ENCODE measurements at regions not wholly inside any gene's neighbourhood (a gene's known extent, or its start where the extent isn't known, plus 50 kb on each side); places are given as distances from the start of the nearest gene placed in this dataset.

- Histone ChIP-seq H3K9ac (replicated peaks in 1 of 4; ENCODE audit: extremely low read depth in 1 of 4, low read depth in 3 of 4, low read length in 3 of 4) (no peak overlapping the region), H3K36me3 (ENCODE audit: control insufficient read depth in 2 of 4, insufficient read depth in 4 of 4, low read length in 3 of 4) (no peaks in the 10 kb centered on the region), H2AFZ (ENCODE audit: low read length) (no peak overlapping the region), H2BK15ac (ENCODE audit: low read length) (no peak overlapping the region), H3K79me2 (ENCODE audit: control insufficient read depth in 1 of 2, insufficient read depth in 2 of 2, low read length in 2 of 2) (no peaks in the 10 kb centered on the region), H4K91ac (replicated peaks; ENCODE audit: insufficient read length, low read length) (no peak overlapping the region), H3K4me1 (replicated peaks in 1 of 4; ENCODE audit: control insufficient read depth in 3 of 4, insufficient read depth in 4 of 4, low read length in 3 of 4) (no peaks in the 10 kb centered on the region), H2BK20ac (ENCODE audit: low read length) (no peak overlapping the region), H2BK12ac (ENCODE audit: low read depth, low read length) (no peak overlapping the region), H3K9me3 (ENCODE audit: insufficient read depth in 2 of 2, low read depth in 1 of 2, low read length in 1 of 2) (no peaks in the 10 kb centered on the region), H3K56ac (replicated peaks; ENCODE audit: insufficient read length, low read depth, low read length) (no peak overlapping the region), H4K8ac (ENCODE audit: extremely low read depth, insufficient read depth, low read length) (no peak overlapping the region), H4K20me1 (replicated peaks in 1 of 2; ENCODE audit: control insufficient read depth in 1 of 2, insufficient read depth in 2 of 2, low read length in 2 of 2) (no peaks in the 10 kb centered on the region), H3K23me2 (ENCODE audit: low read depth, low read length) (no peaks in the 10 kb centered on the region), H3K18ac (ENCODE audit: extremely low read depth, low read length) (no peak overlapping the region), H3K14ac (ENCODE audit: insufficient read length) (no peak overlapping the region), H3K4ac (replicated peaks; ENCODE audit: insufficient read length, low read depth, low read length) (no peak overlapping the region), H3K4me2 (ENCODE audit: insufficient read depth in 1 of 2, low read depth in 2 of 2, low read length in 2 of 2) (no peak overlapping the region), H2BK120ac (replicated peaks; ENCODE audit: low read depth, low read length) (no peak overlapping the region), H2BK5ac (ENCODE audit: low read depth, low read length) (no peak overlapping the region), H3K79me1 (ENCODE audit: low read depth, low read length) (no peaks in the 10 kb centered on the region), H3K23ac (ENCODE audit: insufficient read length) (no peak overlapping the region), H3K4me3 (ENCODE audit: extremely low read depth in 1 of 4, insufficient read depth in 2 of 4, low read depth in 3 of 4, low read length in 4 of 4) (no peak overlapping the region), H3K27me3 (replicated peaks in 1 of 4; ENCODE audit: control insufficient read depth in 3 of 4, extremely low read depth in 1 of 4, insufficient read depth in 3 of 4, low read length in 3 of 4) (no peaks in the 10 kb centered on the region), H3K27ac (ENCODE audit: low read depth, low read length) (no peak overlapping the region), H4K5ac (ENCODE audit: insufficient read length, low read depth, low read length) (no peak overlapping the region), H2AK5ac (ENCODE audit: low read depth, low read length) (no peak overlapping the region)
- DNase-seq (ENCODE audit: low read depth in 1 of 2, low spot score in 2 of 2) (no peak), FAIRE-seq (no peak)
- ChIA-PET CTCF (ENCODE audit: partially characterized antibody) (interaction anchor here (1.0 kb wide), 1 partner anchor 19 kb away, joined by 3 read pairs; no protein-coding TSS in a partner anchor), POLR2A (ENCODE audit: partially characterized antibody) (no interaction called here)
- 90% methylated on average over 3 of the region's 3 CpGs; no CpG with 5 or more reads in 1 of the 2 experiments for WGBS, 2 experiments (ENCODE audit: extremely low coverage in 1 of 2, insufficient coverage in 1 of 2, insufficient read length in 1 of 2, insufficient replicate concordance in 2 of 2, low coverage in 1 of 2, low lambda C conversion rate in 2 of 2, missing lambda C conversion rate in 1 of 2)
- TF ChIP-seq POLR2A (IDR thresholded peaks at IDR 0.05; ENCODE audit: control extremely low read depth in 1 of 2, low read depth in 2 of 2, low read length in 2 of 2) (no peak), BRCA1 (IDR thresholded peaks at IDR 0.05; ENCODE audit: low read depth, low read length) (no peak), CTCF (IDR thresholded peaks at IDR 0.05; ENCODE audit: control extremely low read depth in 1 of 3, insufficient read depth in 1 of 3, low read depth in 1 of 3, low read length in 3 of 3) (no peak), SIRT6 (IDR thresholded peaks at IDR 0.05; ENCODE audit: low read length) (no peak), TEAD4 (IDR thresholded peaks at IDR 0.05; ENCODE audit: low read depth, low read length) (no peak), RXRA (IDR thresholded peaks at IDR 0.05; ENCODE audit: insufficient read depth, low read depth, low read length) (no peak), PHF8 (conservative IDR thresholded peaks at IDR 0.05; ENCODE audit: low read depth, low read length) (no peak), FOSL1 (IDR thresholded peaks at IDR 0.05; ENCODE audit: insufficient read depth, low read depth, low read length) (no peak), SIN3A (conservative IDR thresholded peaks at IDR 0.05 in 1 of 2, IDR thresholded peaks at IDR 0.05 in 1 of 2; ENCODE audit: low read depth in 1 of 2, low read length in 2 of 2) (no peak), CBX8 (IDR thresholded peaks at IDR 0.05; ENCODE audit: borderline replicate concordance, low read depth, low read length) (no peak), TAF7 (optimal IDR thresholded peaks at IDR 0.05; ENCODE audit: borderline replicate concordance, low read depth, low read length) (no peak), EP300 (IDR thresholded peaks at IDR 0.05; ENCODE audit: borderline replicate concordance in 1 of 2, low read depth in 2 of 2, low read length in 2 of 2) (no peak)
Measured at GRCh38 chr17:70654706-70655105, 485.4 kb downstream of the KCNJ2 start.
